SHP77 (cell line): ENCODE measurements at regions not wholly inside any gene's neighbourhood (a gene's known extent, or its start where the extent isn't known, plus 50 kb on each side); places are given as distances from the start of the nearest gene placed in this dataset.
A peak's percentile ranks its signal among the peaks of the same experiment; 100 is the strongest.
"Not testable (repeated sequence)": the region's sequence is repeated elsewhere in the genome, so short reads cannot be mapped to it uniquely, and the experiment has no call there.

Source experiments
- DNase-seq, 2 experiments: peaks; one replicate each; lab custom pipeline; 2025; lab: John Stamatoyannopoulos, UW

GRCh38 chr5:152113401-152113800 lies 188.8 kb upstream of the GLRA1 start:
- DNase-seq: no peak

GRCh38 chr5:152107220-152107619 lies 182.6 kb upstream of the GLRA1 start:
- DNase-seq: no peak

GRCh38 chr5:152106571-152106970 lies 181.9 kb upstream of the GLRA1 start:
- no peak for DNase-seq

- no peak for DNase-seq
These were observed 180.4 kb upstream of the GLRA1 start for GRCh38 chr5:152105085-152105484.

GRCh38 chr5:152104211-152104610 lies 179.6 kb upstream of the GLRA1 start:
- DNase-seq: no peak

GRCh38 chr5:152102908-152103307 lies 178.3 kb upstream of the GLRA1 start:
- DNase-seq: not testable (repeated sequence)

- no peak for DNase-seq
These were observed 177.4 kb upstream of the GLRA1 start for GRCh38 chr5:152102057-152102456.

- no peak for DNase-seq
These were observed 175.8 kb upstream of the GLRA1 start for GRCh38 chr5:152100462-152100861.

- no peak for DNase-seq
These were observed 172.5 kb upstream of the GLRA1 start for GRCh38 chr5:152097128-152097527.

GRCh38 chr5:152094716-152095115 lies 170.1 kb upstream of the GLRA1 start:
- DNase-seq: no peak

- no peak for DNase-seq
These were observed 169.4 kb upstream of the GLRA1 start for GRCh38 chr5:152094060-152094459.

GRCh38 chr5:152092580-152092979 lies 167.9 kb upstream of the GLRA1 start:
- no peak for DNase-seq

- DNase-seq: no peak
These were observed 165.0 kb upstream of the GLRA1 start for GRCh38 chr5:152089644-152090043.

GRCh38 chr5:152086668-152087067 lies 162.0 kb upstream of the GLRA1 start:
- no peak for DNase-seq

GRCh38 chr5:152084476-152084875 lies 159.8 kb upstream of the GLRA1 start:
- DNase-seq: no peak

- no peak for DNase-seq
These were observed 158.6 kb upstream of the GLRA1 start for GRCh38 chr5:152083231-152083630.

- DNase-seq: peak; percentile 64
These were observed 147.4 kb upstream of the GLRA1 start for GRCh38 chr5:152072091-152072490.

GRCh38 chr5:152070591-152070990 lies 145.9 kb upstream of the GLRA1 start:
- DNase-seq: no peak

GRCh38 chr5:152066784-152067183 lies 142.1 kb upstream of the GLRA1 start:
- DNase-seq: no peak

GRCh38 chr5:152063004-152063403 lies 138.4 kb upstream of the GLRA1 start:
- DNase-seq: no peak

GRCh38 chr5:152061095-152061494 lies 136.4 kb upstream of the GLRA1 start:
- DNase-seq: no peak

- DNase-seq: no peak
These were observed 133.6 kb upstream of the GLRA1 start for GRCh38 chr5:152058267-152058666.

GRCh38 chr5:152056931-152057330 lies 132.3 kb upstream of the GLRA1 start:
- DNase-seq: no peak

- no peak for DNase-seq
These were observed 127.8 kb upstream of the GLRA1 start for GRCh38 chr5:152052470-152052869.
